Breast epithelium (tissue), 3 donors: ENCODE measurements at regions not wholly inside any gene's neighbourhood (a gene's known extent, or its start where the extent isn't known, plus 50 kb on each side); places are given as distances from the start of the nearest gene placed in this dataset.

Source experiments
- POLR2A ChIP-seq: fragments of 450-650 bp; IDR thresholded peaks from one replicate; pipeline ENCODE4 v1.6.1; 2016; ENCODE audit warnings: antibody characterized with exemption, mild to moderate bottlenecking, moderate library complexity
- POLR2AphosphoS5 ChIP-seq, 3 donors: sonication (generic); formaldehyde crosslinking; IDR thresholded peaks; one replicate each; pipeline ENCODE4 v1.6.1; 2017; ENCODE audit warnings: antibody characterized with exemption in 3 of 3
- TF ChIP-seq, protein P1 (sequence below), 3 donors: fragments of 450-650 bp; IDR thresholded peaks; one replicate each; pipeline ENCODE4 v1.5.1; 2016 to 2017; ENCODE audit warnings: antibody characterized with exemption in 3 of 3, mild to moderate bottlenecking in 3 of 3, moderate library complexity in 3 of 3

DNA sequence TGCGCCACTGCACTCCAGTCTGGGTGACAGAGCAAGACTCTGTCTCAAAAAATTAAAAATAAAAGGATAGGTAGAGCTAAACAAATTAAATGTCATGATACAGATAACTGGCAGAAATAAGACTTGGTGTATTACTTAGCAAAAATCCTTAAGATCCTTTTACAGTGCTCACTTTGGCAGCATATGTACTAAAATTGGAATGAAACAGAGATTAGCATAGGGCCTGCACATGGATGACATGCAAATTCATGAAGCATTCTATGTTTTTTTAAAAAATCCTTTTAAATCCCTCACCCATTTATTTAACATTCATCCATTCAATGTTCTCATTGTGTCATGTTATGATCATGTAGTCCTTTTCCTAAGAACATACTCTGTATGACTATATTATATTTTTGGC is 528.8 kb downstream of the CD83 start:
- TF ChIP-seq, protein P1, sequence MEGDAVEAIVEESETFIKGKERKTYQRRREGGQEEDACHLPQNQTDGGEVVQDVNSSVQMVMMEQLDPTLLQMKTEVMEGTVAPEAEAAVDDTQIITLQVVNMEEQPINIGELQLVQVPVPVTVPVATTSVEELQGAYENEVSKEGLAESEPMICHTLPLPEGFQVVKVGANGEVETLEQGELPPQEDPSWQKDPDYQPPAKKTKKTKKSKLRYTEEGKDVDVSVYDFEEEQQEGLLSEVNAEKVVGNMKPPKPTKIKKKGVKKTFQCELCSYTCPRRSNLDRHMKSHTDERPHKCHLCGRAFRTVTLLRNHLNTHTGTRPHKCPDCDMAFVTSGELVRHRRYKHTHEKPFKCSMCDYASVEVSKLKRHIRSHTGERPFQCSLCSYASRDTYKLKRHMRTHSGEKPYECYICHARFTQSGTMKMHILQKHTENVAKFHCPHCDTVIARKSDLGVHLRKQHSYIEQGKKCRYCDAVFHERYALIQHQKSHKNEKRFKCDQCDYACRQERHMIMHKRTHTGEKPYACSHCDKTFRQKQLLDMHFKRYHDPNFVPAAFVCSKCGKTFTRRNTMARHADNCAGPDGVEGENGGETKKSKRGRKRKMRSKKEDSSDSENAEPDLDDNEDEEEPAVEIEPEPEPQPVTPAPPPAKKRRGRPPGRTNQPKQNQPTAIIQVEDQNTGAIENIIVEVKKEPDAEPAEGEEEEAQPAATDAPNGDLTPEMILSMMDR (IDR thresholded peaks at IDR 0.05), result no peak
- TF ChIP-seq POLR2A (no peak), POLR2AphosphoS5 (IDR thresholded peaks at IDR 0.05) (no peak)
